ENCODE measurements at regions not wholly inside any gene's neighbourhood (a gene's known extent, or its start where the extent isn't known, plus 50 kb on each side); places are given as distances from the start of the nearest gene placed in this dataset.
A peak's percentile ranks its signal among the peaks of the same experiment; 100 is the strongest.

DNA sequence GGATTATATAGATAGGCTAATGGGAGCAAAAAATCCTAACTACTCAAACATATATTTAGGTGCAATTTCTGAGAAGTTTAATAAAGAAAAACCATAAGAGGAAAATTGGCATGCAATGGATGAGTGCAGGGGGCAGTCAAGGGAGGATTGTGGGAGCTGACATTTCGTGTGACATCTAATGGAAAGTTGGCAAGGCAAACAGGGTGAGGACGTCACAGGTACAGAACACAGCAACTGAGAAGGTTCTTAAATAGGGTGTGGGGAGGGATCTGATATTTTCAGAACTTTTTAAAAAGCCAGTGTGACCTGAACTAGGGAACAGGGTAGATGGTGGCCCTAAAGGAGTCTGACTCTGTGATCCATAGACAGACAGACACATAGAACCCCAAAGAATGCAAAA lies 194.9 kb upstream of the GLI3 start:
- no peak for DNase-seq

DNA sequence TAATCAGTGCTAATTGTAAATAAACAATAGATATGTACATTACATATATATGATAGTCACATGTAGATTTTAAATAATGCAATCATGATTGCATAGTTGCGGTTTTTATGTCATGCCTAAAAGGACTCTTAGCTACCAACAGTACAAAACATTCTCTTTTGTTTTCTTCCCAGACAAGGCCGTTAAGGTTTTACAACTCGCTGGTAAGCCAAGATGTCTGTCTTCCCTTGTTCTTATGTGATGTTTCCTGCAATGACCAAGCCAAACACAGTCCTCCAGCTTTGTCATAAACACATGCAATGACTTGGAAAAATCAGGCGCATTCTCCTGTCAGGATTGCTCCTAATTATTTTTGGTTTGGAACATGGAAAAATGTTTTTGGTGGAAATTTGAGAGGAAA lies 192.3 kb upstream of the GLI3 start:
- no peak for DNase-seq

DNA sequence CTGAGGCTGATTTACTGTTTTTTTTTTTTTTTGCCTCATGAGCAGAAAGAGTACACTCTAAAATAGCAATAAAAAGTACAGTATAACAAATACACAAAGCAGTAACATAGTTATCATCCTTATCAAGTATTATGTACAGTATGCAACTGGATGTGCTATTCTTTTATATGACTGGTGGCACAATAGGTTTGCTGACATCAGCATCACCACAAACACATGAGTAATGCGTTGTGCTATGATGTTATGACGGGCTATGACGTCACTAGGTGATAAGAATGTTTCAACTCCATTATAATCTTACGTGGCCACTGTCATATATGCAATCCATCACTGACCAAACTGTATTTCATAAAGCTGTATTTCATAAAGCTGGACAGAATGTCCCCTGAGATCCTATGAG lies 189.2 kb upstream of the GLI3 start:
- no peak for DNase-seq

DNA sequence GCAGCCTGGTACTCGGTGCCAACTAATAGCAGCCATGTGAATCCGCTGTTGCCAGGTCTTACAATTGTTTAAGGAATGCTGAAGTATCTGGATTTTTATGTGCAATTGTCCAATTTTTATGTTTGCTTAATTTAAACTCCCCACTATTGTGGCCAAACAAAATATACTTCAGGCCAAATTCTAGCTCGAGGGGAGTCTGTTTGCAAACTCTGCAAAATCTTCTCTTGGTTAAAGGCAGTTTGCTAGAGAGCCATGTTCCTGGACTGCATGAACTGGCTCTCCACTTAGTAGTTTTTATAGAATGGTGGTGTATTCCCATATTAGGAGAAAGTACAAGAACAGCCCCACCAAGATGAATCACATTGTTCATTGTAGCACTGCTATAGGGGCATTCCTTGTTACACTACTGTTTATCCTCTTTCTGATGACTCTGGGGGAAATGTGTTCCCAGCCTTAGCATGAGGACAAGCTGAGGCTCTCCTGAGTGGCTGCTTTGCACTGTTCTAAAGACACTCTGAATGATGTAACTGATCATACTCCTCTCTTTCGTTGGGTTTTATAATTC lies 178.0 kb upstream of the GLI3 start:
- DNase-seq, result no peak

DNA sequence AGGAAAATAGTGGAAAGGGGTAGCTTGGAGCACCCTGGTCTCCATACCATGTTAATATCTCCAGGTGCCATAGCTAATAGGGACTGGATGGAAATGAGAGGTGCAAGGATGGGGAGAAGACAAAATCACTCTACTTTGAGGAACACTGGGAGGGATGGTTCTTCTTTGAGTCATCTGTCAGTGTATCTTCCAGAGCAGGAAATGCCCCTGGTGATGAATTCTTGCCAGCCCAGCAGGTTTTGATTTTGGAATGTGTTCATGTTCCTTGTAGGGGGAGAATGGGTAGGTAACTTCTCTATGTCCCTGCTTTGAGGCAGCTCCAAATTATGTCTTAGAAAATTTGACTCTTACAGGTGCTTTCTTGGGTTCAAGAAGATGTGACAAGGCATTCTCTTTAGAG lies 177.0 kb upstream of the GLI3 start:
- DNase-seq, result peak; percentile 31

DNA sequence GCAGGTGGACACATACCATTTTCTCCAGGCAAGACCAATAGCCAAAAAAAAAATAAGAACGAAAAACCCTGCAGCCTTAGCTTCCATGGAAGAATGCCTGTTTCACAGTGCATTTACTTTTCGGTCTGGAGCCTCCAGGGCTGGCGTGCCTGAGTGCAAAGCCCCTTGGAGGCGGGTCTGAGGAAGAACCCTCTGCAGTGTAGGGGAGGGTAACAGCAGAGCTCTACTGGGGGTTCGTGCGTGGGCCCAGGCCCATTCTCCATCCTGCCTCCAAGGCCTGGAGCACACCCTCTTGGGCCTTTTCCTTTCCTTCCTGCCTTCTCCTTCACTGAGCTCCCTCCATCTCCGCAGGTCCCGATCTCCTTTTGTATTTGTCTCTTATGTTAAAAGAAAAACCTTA lies 172.3 kb upstream of the GLI3 start:
- no peak for DNase-seq

DNA sequence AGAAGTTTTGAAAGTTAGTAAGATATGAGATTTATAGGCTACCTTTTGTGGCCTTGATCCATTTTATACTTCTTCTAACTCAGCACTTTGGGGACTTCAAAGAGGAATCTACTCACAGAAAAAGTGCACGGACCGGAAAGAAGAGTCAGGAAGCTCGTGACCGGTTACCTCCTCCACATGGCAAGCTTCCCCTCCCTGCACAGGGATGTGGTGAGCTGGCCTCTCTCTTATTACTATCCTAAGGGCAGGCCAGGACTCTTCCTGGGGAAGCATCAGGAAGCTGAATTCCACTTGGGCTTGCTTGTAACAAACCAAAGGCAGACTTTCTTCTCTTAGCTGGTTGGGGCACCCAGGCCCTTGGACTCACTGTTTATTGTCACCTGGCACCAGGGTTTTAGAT lies 170.8 kb upstream of the GLI3 start:
- DNase-seq, result no peak

DNA sequence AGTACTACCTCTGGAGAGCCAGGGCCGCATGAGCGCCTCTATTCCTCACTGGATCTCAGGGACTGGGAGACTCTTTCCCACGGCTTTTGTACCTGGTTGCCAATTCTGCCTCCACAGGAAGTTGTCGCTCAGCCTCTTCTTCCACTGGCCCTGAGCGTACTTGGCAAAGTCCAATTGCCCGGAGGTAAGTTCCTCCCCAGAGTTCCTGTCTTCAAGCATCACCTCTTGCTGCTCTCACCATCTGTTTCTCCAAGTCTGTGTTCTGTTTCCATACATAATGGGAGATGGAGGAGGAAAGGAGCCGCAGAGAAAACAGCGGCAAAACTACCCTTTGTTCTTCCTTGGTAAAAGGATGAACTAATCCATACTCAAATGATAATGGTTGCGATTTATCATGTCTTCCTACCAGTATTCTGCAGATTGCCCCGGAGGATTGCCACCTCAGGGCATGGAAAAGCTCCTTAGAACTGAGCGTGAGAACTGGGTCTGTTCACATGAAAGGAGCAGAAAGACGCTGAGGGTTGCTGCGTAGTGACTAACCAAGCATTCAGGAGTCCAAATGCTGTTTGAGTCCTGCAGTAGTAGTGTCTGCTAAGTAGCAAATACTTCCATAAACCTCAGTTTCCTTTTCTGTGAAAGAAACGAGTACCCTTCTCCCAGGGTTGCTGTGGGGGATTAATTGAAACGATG lies 170.2 kb upstream of the GLI3 start:
- no peak for DNase-seq

DNA sequence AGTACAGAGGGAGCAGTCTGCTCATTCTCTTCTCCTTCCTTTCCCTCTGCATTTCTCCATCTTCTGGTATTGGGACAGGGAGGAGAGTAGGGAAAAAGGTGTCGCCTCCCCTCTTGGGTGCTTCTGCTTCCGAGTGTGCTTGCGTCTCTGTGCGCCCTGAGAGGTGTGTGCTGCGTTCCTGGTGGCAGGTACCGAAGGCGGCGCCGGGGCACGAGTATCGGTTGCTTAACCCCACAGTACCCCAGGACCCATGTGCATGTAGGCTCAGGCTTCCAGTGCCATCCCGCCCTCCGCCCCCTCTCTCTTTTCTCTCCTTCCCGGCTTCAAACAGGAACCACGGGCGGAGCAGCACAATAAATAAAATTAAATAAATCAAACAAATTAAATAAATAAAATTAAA lies 169.3 kb upstream of the GLI3 start:
- DNase-seq, result no peak

DNA sequence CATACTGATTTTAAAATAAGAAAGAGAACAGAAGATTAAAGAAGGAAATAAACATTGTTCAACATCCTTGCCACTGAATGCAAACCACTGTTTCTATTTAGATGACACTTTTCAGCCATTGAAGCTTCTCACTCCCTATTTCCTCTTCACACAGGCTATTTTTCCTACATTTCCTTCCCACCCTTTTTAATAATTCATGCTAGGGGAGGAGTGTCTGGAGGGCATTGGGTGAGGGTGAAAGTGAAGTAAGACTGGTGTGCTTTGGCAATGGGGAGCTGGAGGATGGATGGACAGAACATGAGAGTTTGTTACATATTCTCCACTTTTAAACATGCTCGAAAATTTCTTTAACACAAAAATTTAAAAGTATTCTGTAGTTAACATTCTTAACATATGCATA lies 168.8 kb upstream of the GLI3 start:
- DNase-seq, result no peak

DNA sequence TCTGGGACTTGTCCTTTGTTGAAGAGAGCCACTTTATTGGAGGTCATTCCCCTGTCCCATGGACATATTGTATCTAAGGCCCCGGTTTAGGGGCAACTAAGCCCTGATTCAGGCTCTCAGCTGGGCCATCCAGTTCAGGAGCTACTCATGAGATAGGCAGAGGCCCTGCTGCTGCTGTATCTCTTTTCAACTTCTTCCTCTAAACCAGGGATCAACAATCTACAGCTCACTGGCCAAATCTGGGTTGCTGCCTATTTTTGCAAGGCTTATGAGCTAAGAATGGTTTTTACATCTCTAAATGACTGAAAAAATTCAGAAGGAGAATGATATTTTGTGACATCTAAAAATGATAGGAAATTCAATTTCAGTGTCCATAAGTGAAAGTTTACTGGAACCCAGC lies 166.8 kb upstream of the GLI3 start:
- no peak for DNase-seq

DNA sequence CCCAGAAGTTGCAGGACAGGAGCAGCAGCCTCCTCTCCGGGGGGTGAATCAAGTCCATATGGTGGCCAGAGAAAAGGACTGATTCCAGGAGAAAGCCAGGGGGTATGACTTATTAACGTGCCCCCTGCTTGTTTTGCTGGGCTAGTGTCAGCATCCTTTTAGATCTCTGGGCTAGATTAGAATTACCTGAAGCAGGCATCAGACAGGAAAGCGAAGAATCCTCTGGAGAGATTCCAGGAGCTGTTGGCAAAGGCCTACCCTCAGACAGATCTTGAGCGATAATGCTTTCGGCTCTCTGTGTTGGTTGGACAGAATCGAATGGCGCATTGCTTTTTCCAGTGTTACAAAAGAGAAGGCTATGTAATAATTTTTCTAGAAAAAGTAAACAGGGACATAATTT lies 164.0 kb upstream of the GLI3 start:
- DNase-seq, result no peak

DNA sequence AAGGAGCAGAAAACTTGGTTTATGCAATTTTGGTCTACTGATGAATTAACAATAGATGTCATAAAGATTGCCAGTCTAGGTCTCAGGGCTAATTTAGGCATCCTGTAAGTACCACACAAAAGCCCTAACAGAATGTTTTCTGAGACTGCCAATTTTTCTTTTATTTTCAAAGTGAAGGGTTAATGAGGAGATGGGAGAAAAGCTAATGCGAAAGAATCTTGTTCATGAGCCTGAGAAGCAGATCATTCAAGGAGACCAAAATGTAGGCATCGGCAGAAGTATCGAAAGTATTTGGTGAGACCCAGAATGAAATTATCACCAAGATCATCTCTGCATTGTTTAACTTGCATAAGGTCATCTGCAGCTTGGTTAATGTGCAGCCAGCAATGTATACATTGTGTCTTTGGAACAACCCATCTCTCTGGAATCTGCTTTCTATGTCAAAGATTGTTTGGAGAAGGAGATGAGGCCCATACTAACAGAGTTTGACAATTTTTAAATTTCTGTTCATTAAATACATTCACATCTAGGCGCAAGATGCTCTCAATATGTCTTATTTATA lies 163.3 kb upstream of the GLI3 start:
- DNase-seq, result no peak

DNA sequence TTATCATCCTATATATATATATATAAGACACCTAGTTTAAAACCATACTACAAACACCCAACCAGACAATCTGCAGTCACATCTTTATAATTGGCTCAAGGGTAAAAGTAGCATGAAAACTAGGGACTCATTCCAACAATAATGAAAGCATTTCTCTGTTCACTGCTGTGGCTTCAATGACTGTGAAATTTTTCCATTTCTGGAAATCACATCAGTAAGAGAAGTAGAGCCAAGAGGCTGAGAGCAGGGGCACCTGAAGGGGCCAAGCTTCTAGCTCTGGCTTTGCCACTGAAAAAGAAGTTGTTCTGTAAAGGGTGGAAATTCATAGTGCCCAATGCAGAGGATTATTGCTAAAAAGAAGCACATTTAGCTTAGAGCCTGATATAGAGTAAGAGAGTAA lies 158.6 kb upstream of the GLI3 start:
- DNase-seq, result no peak

DNA sequence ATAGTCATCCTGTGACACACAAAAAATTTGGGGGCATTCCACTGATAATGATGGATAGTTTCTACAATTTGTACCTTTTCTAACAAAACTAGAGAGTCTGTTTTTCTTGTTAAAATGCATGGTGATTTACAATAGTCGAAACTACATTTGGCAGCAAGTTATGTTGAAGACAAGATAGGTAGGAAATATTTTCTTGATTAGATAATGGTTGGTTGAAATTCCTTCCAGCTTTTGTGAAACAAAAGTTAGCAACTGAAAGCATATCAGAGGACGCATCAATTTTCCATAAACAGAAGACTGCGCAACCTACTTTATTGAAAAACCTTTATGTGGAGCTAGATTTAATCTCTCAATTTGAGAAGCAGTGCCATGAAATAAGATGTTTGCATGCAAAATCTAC lies 155.8 kb upstream of the GLI3 start:
- no peak for DNase-seq

DNA sequence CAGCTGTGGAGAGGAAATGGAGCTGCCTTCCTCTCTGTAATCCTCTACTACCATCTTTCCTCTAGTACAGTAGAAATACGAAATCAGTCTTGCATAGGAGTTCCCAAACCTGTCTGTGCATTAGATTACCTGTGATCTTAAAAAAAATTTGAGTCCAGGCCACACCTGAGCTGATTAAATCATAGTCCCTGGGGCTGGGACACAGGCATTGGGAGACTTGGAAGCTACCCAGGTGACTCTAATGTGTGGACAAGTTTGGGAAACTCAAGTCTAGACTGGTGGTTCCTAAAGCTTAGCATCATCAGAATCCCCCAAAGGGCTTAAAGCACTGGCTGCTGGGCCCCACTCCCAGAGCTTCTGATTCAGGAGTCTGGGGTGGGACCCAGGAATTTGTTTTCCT lies 152.7 kb upstream of the GLI3 start:
- no peak for DNase-seq

DNA sequence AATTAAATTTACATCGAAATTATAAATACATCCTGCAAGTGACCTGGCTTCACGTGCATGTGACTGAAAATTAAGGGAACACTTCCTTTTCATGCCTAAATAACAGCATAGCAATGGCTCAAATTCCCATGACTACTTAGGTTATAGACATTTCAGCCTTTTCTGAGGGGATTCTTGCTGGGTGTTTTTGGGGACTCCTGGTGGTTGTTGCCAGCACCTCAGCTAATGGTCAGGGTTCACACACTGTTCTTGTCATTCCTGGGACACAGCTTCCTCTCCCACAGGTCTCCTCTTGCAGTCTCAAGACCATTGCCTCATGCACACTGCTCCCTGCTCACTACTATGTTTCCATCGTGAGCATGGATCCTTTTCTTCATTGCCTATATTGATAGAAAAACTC lies 148.9 kb upstream of the GLI3 start:
- no peak for DNase-seq

DNA sequence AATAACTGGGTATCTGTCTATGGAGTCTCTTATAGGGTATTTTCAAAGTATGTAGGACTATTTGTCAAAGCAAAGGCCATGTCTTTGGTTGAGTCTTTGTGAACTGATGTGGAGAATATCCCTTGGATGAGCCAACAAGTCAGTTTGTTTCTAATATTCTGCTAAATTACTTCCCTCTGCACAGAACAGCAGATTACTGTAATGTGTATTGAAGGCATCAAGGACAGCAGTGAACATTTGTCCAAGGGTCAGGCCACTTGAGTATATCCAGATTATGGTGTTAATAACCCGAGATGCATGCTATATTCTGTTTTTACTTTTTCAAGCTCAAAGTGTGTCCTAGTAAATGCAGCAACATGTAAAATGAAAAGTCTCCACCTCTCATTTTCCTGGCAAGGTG lies 144.2 kb upstream of the GLI3 start:
- DNase-seq, result no peak

DNA sequence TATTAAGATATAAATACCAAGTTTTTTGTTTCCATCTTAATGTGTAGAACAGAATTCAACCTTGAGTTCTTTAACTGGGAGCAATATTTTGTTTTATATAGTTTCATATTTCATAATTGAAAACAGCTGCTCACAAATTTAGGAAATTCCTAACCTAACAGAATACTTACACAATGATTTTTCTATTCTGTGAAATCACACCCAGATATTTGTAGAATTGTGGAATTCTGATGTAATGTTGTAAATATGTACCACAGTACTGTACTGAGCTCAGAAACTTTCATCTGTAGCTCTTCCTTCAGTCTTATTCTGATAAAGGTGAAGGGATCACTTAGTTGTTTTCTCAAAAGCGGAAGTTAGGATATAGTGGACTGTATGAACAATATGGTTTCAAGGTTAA lies 143.4 kb upstream of the GLI3 start:
- peak; percentile 23 for DNase-seq

DNA sequence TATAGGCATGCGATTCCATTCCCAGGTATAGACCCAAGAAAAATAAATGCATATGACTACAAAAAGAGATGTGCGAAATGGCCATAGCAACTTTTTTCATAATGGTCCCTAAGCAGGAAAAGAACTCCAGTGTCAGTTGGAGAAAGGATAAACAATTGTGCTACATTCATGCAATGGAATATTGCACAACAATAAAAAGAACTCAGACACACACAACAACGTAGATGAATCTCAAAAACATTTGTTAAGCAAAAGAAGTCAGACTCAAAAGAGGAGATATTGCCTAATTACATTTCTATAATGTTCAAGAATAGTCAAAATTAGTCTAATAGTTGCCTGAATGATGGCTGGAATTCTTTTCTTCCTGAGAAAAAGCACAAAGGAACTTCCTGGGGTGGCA lies 141.1 kb upstream of the GLI3 start:
- DNase-seq, result no peak

DNA sequence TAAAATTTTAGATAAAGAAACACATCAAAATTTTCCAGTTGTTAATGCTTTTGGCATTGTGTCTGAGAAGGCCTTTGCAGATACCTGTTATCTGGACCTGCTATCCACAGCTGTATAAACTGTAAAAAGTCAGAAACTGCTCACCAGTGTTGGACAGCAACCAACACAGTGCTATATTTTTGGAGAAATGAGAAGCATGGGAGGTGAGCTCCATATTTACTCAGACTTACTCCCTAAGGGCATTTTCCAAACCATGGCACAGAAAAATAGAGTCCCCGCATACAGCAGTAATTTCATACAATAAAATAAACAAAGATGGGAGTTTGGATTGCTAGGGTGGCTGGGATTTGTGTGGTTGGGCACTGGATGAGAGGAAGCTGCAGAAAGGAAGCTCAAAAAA lies 136.3 kb upstream of the GLI3 start:
- DNase-seq, result no peak

DNA sequence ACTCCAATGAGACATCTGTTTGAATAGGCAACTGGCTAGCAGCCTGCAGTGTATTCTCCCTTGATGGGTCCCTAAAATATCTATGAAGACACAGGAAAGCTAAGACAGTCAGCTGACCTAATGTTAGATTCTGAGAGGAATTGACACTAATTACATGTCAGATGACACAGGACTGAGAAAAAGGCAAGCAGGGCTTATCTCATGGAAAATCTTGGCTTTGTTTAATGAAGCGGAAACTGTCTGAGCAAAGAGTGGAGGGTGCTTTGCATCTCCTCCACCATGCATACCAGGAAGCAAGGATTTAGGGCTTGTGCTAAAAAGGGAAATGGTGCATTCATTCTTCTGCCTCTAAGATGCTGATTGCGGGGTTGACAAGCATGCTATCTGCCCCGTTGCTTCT lies 135.5 kb upstream of the GLI3 start:
- DNase-seq, result no peak

DNA sequence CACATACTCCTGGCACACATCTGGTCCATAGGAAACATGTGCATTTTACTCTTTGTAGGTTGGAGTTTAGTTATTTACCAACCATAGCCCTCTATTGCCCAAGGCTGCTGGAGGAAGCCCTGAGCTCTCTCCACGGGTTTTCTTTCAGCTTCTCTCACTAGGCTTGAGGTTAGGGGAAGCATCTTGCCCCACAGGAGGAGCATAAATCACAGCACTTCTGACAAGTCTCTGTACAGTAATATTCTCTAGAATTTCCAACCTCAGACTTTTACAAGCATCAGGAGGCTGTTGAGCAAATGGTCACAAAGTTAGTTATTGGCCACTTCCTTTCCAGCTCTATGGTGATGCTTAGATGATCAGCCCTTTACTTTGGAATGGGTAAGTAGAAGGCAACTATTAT lies 122.9 kb upstream of the GLI3 start:
- DNase-seq, result peak; percentile 9

DNA sequence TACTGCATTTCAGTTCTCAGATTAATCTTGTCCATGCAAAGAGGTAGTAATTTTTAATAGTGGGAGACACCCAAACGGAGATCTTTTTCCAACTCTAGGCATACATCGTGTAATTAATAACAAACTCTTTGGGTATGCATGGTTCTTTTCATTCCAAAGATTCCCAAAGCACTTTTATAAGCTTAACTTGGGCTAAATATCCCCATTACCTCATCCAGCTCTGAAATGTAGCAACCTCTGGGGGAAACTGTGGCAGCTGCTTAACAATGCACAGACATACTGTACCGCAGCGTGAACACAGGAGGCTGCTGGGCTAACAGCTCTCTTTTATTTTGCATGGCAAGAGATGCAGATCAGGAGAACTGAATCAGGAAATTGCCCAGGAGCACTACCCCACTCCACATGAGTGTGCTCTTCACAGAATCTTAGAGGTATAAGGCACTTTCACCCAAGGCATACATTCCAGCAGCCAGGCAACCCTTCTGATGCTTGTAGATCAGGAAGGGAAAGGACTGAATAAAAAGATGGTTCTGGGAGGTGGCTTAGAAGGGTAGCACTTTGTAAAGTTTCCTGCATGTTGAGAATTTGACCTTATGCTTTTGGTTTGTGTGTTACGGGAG lies 114.4 kb upstream of the GLI3 start:
- peak; percentile 10 for DNase-seq

DNA sequence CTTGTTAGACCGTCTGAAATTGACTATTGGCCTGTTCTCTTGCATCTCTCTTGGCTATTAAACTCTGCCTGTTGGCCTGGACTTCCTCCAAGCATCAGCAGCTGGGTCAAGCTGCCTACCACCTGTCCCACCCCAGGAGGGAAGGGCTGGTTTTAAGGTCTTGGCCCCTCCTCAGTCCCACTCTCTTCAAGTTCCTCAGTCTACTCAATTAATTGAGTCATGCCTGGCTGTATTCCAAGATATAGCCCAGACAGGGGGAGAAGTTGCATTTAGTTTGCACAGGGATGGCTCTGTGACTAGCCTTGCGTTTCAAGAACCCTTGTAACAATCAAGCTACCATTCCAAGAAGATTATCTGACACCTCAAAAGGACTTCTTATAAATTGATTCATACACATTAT lies 113.8 kb upstream of the GLI3 start:
- peak; percentile 26 for DNase-seq

Data from EL (cell line).